HepG2 (cell line): ENCODE measurements at regions not wholly inside any gene's neighbourhood (a gene's known extent, or its start where the extent isn't known, plus 50 kb on each side); places are given as distances from the start of the nearest gene placed in this dataset.

Experiments
- ATAC-seq: fragments of 200-7000 bp; cut with Tn5 transposase; 3 replicates; pipeline ENCODE4 v1.9.1; 2020; ENCODE audit warnings: mild to moderate bottlenecking, moderate library complexity
- BruUV-seq: library from RNA; stranded (reverse); fragments of 400-500 nt; replicated peaks from 2 replicates; lab custom pipeline; 2021; lab: Mats Ljungman, UMichigan
- CTCF ChIA-PET: fragments of 300-600 bp; formaldehyde crosslinking; extraction: SDS; loops from one replicate; lab custom pipeline; 2021; ENCODE audit warnings: low total read pairs, inconsistent platforms, low intra/inter-chr PET ratio; lab: Yijun Ruan, JAX
- POLR2A ChIA-PET: fragments of 350-600 bp; sonication (Branson Sonifier 250); formaldehyde crosslinking; loops from one replicate; lab custom pipeline; 2020; ENCODE audit warnings: antibody characterized with exemption, inconsistent platforms; lab: Yijun Ruan, JAX
- DNase-seq: peaks from one replicate; pipeline ENCODE4 v3.0.0-alpha.2; 2015; ENCODE audit warnings: low spot score
- FAIRE-seq: peaks from 3 replicates; lab custom pipeline; 2011; peaks lifted over from hg19 to GRCh38; lab: Jason Lieb, UNC
- H2AFZ ChIP-seq: one replicate; pipeline ENCODE4 v1.6.1; 2011; ENCODE audit warnings: low read length, inconsistent platforms
- H3K27ac ChIP-seq: fragments of 300-600 bp; 3 replicates; pipeline ENCODE4 v1.8.0; 2011; ENCODE audit warnings: mixed run types, mild to moderate bottlenecking, mixed read lengths, low read length, inconsistent platforms; ENCODE audit not compliant: insufficient read depth; ENCODE audit errors: extremely low read length
- H3K27me3 ChIP-seq, 2 experiments: fragments of 200-600 bp in 1 of 2; 2 replicates in 1 of 2; 3 replicates in 1 of 2; pipeline versions ENCODE4 v1.6.0 to v1.8.0; 2011; ENCODE audit warnings: low read length in 2 of 2, mild to moderate bottlenecking in 2 of 2, moderate library complexity in 2 of 2, inconsistent platforms in 1 of 2; ENCODE audit not compliant: insufficient read depth in 2 of 2, control insufficient read depth in 1 of 2
- H3K36me3 ChIP-seq, 2 experiments: fragments of 200-600 bp in 1 of 2; replicated peaks in 1 of 2; 2 replicates in 1 of 2; 3 replicates in 1 of 2; pipeline versions ENCODE4 v1.5.1 to v1.8.0; 2011; ENCODE audit warnings: low read length in 2 of 2, inconsistent platforms in 1 of 2; ENCODE audit not compliant: insufficient read depth in 2 of 2, control insufficient read depth in 1 of 2
- H3K4me1 ChIP-seq: 2 replicates; pipeline ENCODE4 v1.5.1; 2012; ENCODE audit warnings: low read length, inconsistent platforms; ENCODE audit not compliant: insufficient read depth
- H3K4me2 ChIP-seq: 2 replicates; pipeline ENCODE4 v1.6.0; 2011; ENCODE audit warnings: low read depth, low read length, inconsistent platforms
- H3K4me3 ChIP-seq, 3 experiments: fragments of 200-600 bp in 1 of 3; sonication (generic), shearing (Covaris generic) in 1 of 3; replicated peaks in 1 of 3; 2 replicates each; pipeline ENCODE4 v1.5.1; 2011 to 2016; ENCODE audit warnings: low read length in 3 of 3, inconsistent platforms in 2 of 3, low read depth in 2 of 3, mild to moderate bottlenecking in 2 of 3, control low read depth in 1 of 3, mixed read lengths in 1 of 3; ENCODE audit not compliant: insufficient read depth in 1 of 3
- H3K79me2 ChIP-seq: one replicate; pipeline ENCODE4 v1.6.1; 2011; ENCODE audit warnings: low read length, inconsistent platforms; ENCODE audit not compliant: insufficient read depth
- H3K9ac ChIP-seq: 2 replicates; pipeline ENCODE4 v1.6.0; 2011; ENCODE audit warnings: mild to moderate bottlenecking, low read depth, low read length, inconsistent platforms; ENCODE audit not compliant: insufficient read depth
- H3K9me3 ChIP-seq: 2 replicates; pipeline ENCODE4 v1.5.1; 2012; ENCODE audit warnings: mild to moderate bottlenecking, low read length
- H4K20me1 ChIP-seq: 2 replicates; pipeline ENCODE4 v1.6.0; 2011; ENCODE audit warnings: inconsistent platforms, mild to moderate bottlenecking, low read length, moderate library complexity; ENCODE audit not compliant: insufficient read depth
- TARDBP ChIP-seq: sonication (generic); formaldehyde crosslinking; IDR thresholded peaks from 2 replicates; pipeline ENCODE4 v1.8.0; 2022; ENCODE audit warnings: mild to moderate bottlenecking, missing genetic modification reagents
- TFE3 ChIP-seq: IDR thresholded peaks from 2 replicates; pipeline ENCODE4 v1.6.1; 2016
- ZNF160 ChIP-seq: sonication (generic); formaldehyde crosslinking; IDR thresholded peaks from 2 replicates; pipeline ENCODE4 v1.8.0; 2022; ENCODE audit warnings: mild to moderate bottlenecking, inconsistent platforms, missing genetic modification reagents
- ZNF225 ChIP-seq: sonication (generic); formaldehyde crosslinking; IDR thresholded peaks from 2 replicates; pipeline ENCODE4 v1.4.0; 2020; ENCODE audit warnings: mild to moderate bottlenecking, missing genetic modification reagents
- WGBS: methylation state at CpG from one replicate; pipeline ENCODE4 v1.1.6; 2017; ENCODE audit warnings: low lambda C conversion rate; 5-methylcytosine and 5-hydroxymethylcytosine counted together
- in situ Hi-C: cut with HindIII; loops from 2 replicates; pipeline ENCODE4 v1.10.0; 2017; ENCODE audit warnings: low pct_unique_long_range_greater_than_20kb; ENCODE audit not compliant: extremely low pct_ligation_motif_present
- intact Hi-C: fragments of 100-400 bp; cut with micrococcal nuclease; formaldehyde crosslinking; loops from one replicate; pipeline ENCODE4 v1.10.0; 2022; ENCODE audit not compliant: unreplicated experiment
- TF ChIP-seq, protein P1 (sequence below): sonication (generic); formaldehyde crosslinking; IDR thresholded peaks from 2 replicates; pipeline ENCODE4 v1.4.0; 2020; ENCODE audit warnings: missing genetic modification reagents, borderline replicate concordance

DNA sequence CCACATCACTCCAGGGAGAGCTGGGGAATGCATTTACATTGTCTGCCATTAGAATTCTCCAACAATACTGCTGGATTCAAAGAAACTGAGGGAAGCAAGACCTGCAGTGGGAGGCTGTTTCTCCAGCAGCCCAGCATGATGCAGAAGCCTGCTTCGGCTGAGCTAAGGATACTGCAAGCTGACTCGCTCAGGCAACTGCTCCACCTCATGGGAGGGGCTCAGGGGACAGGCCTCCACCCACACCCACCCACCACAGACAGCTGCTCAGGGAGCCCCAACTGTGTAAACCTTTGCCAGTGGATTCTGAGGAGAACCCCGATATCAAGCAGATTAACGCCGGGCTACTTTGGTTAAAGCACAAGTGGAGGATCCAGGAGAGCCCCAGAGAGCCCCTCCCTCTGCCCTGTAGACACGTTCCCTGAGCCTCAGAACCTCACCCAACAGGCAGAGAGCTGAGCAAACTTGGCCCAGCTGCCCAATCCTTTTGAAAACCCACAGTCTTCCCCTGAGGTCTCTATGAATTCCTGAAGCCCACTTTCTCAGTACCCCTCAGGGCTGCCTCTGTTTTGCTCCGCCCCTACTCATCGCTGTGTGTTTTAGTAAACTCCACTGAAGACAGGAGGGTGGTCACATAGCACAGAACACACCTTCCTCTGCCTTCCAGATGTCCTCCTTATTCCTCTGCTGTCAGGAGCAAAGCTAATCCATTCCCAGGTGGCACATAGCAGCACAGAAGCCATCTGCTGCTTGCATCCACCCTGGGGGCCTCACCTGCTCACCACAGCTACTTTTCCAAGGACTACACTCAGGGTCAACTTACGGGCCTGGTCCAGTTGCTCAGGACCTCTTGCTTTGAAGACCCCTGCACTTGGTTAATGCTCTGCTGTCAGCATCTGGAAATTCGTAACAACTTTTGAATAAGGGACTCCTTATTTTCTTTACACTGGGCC is 269.0 kb downstream of the ABHD5 start:
- intact Hi-C loops (no loop called here), in situ Hi-C loops (no loop called here)
- TF ChIP-seq ZNF160 (CRISPR knock-in tag) = no peak
- TF ChIP-seq TARDBP (CRISPR knock-in tag) = no peak
- TF ChIP-seq TFE3 (CRISPR knock-in tag) = no peak
- TF ChIP-seq, protein P1, sequence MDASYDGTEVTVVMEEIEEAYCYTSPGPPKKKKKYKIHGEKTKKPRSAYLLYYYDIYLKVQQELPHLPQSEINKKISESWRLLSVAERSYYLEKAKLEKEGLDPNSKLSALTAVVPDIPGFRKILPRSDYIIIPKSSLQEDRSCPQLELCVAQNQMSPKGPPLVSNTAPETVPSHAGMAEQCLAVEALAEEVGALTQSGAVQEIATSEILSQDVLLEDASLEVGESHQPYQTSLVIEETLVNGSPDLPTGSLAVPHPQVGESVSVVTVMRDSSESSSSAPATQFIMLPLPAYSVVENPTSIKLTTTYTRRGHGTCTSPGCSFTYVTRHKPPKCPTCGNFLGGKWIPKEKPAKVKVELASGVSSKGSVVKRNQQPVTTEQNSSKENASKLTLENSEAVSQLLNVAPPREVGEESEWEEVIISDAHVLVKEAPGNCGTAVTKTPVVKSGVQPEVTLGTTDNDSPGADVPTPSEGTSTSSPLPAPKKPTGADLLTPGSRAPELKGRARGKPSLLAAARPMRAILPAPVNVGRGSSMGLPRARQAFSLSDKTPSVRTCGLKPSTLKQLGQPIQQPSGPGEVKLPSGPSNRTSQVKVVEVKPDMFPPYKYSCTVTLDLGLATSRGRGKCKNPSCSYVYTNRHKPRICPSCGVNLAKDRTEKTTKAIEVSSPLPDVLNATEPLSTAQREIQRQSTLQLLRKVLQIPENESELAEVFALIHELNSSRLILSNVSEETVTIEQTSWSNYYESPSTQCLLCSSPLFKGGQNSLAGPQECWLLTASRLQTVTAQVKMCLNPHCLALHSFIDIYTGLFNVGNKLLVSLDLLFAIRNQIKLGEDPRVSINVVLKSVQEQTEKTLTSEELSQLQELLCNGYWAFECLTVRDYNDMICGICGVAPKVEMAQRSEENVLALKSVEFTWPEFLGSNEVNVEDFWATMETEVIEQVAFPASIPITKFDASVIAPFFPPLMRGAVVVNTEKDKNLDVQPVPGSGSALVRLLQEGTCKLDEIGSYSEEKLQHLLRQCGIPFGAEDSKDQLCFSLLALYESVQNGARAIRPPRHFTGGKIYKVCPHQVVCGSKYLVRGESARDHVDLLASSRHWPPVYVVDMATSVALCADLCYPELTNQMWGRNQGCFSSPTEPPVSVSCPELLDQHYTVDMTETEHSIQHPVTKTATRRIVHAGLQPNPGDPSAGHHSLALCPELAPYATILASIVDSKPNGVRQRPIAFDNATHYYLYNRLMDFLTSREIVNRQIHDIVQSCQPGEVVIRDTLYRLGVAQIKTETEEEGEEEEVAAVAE = no peak
- no peak for TF ChIP-seq ZNF225 (CRISPR knock-in tag)
- no TSS peak for BruUV-seq
- Histone ChIP-seq H4K20me1 (no peaks in the 10 kb centered on the region), H3K4me1 (no peaks in the 10 kb centered on the region), H3K27me3 (peaks cover 1 to 21% of the 10 kb centered on the region in 2 experiments; a peak in 4 of 5 replicates), H3K4me2 (no peak overlapping the region), H3K36me3 (no peaks in the 10 kb centered on the region), H3K4me3 (no peak overlapping the region), H3K27ac (no peak overlapping the region), H3K9me3 (no peaks in the 10 kb centered on the region), H2AFZ (no peak overlapping the region), H3K9ac (no peak overlapping the region), H3K79me2 (no peaks in the 10 kb centered on the region)
- ATAC-seq (no peak), DNase-seq (no peak), FAIRE-seq (no peak)
- POLR2A ChIA-PET = no interaction called here
- CTCF ChIA-PET = no interaction called here
- 23% methylated on average over 6 of the region's 10 CpGs for WGBS
